Lung (tissue), 11 donors: ENCODE measurements at regions not wholly inside any gene's neighbourhood (a gene's known extent, or its start where the extent isn't known, plus 50 kb on each side); places are given as distances from the start of the nearest gene placed in this dataset.

Experiments used
- ATAC-seq: fragments of 200-7000 bp; cut with Tn5 transposase; one replicate; pipeline ENCODE4 v1.9.1; 2020; ENCODE audit warnings: moderate number of reproducible peaks; ENCODE audit not compliant: insufficient read depth, low FRiP score
- DNase-seq, 3 donors: peaks; one replicate each; pipeline ENCODE4 v3.0.0-alpha.2; 2013 to 2017
- H3K27ac ChIP-seq, 2 donors: one replicate each; pipeline ENCODE4 v1.5.1; 2013; ENCODE audit warnings: mild to moderate bottlenecking in 2 of 2, moderate library complexity in 2 of 2, control low read depth in 1 of 2, inconsistent platforms in 1 of 2, low read depth in 1 of 2, low read length in 1 of 2
- H3K27me3 ChIP-seq, 3 donors: one replicate each; pipeline ENCODE4 v1.5.1; 2013; ENCODE audit warnings: low read length in 2 of 3; ENCODE audit not compliant: control insufficient read depth in 3 of 3, insufficient read depth in 3 of 3
- H3K36me3 ChIP-seq, 4 donors: one replicate each; pipeline ENCODE4 v1.5.1; 2013; ENCODE audit warnings: low read length in 4 of 4, mild to moderate bottlenecking in 1 of 4, moderate library complexity in 1 of 4; ENCODE audit not compliant: control insufficient read depth in 4 of 4, insufficient read depth in 4 of 4
- H3K4me1 ChIP-seq, 5 donors: one replicate each; pipeline ENCODE4 v1.5.1; 2013; ENCODE audit warnings: low read length in 5 of 5, mild to moderate bottlenecking in 2 of 5, moderate library complexity in 1 of 5; ENCODE audit not compliant: control insufficient read depth in 5 of 5, insufficient read depth in 5 of 5
- H3K4me3 ChIP-seq: one replicate; pipeline ENCODE4 v1.5.1; 2013; ENCODE audit warnings: mild to moderate bottlenecking, control low read depth, moderate library complexity
- H3K9ac ChIP-seq, 2 donors: one replicate each; pipeline ENCODE4 v1.5.1; 2013; ENCODE audit warnings: low read length in 2 of 2, control low read depth in 1 of 2; ENCODE audit not compliant: insufficient read depth in 1 of 2
- H3K9me3 ChIP-seq, 4 donors: one replicate each; pipeline ENCODE4 v1.5.1; 2013; ENCODE audit warnings: low read length in 3 of 4, mild to moderate bottlenecking in 1 of 4, moderate library complexity in 1 of 4; ENCODE audit not compliant: control insufficient read depth in 4 of 4, insufficient read depth in 3 of 4
- CTCF ChIP-seq: IDR thresholded peaks from 2 replicates; pipeline ENCODE4 v1.5.1; 2012; ENCODE audit warnings: mild to moderate bottlenecking; ENCODE audit errors: control extremely low read depth, extremely low read depth
- WGBS, 2 donors: extraction: QIAGEN DNeasy Blood & Tissue Kit; methylation state at CpG; one replicate each; pipeline ENCODE4 v1.1.7; 2013; 5-methylcytosine and 5-hydroxymethylcytosine counted together
- donor health status: control.
- donor health status: control.
- donor health status: Bipolar disorder and iron deficiency.
- donor health status: healthy.
- donor health status: DM: yes; HTN: yes; CAD: no.

DNA sequence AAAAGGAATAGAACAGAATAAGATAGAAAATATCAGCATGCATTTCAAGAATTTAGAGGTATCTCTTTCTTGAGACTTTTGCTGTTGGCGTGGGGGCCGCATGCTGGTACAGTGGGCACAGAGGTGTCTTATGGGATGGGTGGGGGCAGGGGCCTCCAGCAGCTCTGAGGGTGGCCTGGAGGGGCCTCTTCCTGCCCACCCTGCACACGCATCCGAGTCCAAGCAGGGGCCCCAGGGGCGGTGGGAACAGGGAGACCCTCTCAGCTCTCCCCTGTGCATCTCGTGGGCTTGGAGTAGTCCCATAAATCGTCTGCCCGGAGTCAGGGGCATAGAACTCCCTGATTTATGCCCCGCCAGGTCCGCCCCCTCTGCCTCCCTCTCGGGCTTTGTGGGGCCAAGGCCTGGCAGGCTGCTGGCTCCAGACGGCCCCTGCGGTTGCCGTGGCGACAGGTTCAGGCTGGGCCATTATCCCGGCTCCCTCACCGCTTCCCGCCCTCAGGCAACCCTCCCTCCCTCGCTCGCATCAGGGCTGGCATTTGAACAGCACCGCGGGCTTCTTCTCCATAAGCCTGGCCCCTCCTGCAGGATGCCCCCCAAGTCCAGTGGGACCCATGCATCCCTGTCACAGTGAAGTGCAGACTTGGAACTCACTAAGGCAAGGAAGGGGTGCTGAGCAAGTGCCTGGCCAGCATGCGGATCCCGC is 133.2 kb upstream of the ZBTB40 start:
- WGBS, 2 donors, result 30 to 36% methylated on average over 24 of the region's 24 CpGs
- H3K9me3 ChIP-seq, result no peaks in the 10 kb centered on the region
- peak; percentile 39 to 51 (median 47) for DNase-seq
- no peak for TF ChIP-seq CTCF
- H3K9ac ChIP-seq, result no peak overlapping the region
- no peaks in the 10 kb centered on the region for H3K36me3 ChIP-seq
- H3K4me3 ChIP-seq, result no peak overlapping the region
- H3K27ac ChIP-seq, result no peak overlapping the region
- ATAC-seq, result no peak
- peaks cover 0 to 4% (median 0%) of the 10 kb centered on the region in 5 donors for H3K4me1 ChIP-seq
- peaks cover 0 to 20% (median 14%) of the 10 kb centered on the region in 3 donors for H3K27me3 ChIP-seq

DNA sequence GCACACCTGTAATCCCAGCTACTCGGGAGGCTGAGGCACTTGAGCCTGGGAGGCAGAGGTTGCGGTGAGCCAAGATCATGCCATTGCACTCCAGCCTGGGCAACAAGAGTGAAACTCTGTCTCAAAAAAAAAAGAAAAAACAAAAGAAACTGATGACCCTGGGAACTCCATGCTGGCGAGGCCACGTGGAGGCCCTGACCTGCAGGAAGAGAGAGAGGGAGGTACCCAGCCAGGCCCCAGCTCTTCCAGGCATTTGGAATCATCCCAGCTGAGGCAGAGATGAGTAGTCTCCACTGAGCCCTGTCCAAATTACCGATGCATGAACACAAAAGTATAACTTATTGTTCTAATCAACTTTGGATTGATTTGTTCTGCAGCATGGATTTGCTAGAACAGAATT is 132.0 kb upstream of the ZBTB40 start:
- Histone ChIP-seq H3K36me3 (no peaks in the 10 kb centered on the region), H3K4me3 (no peak overlapping the region), H3K9ac (no peak overlapping the region), H3K9me3 (no peaks in the 10 kb centered on the region), H3K27ac (no peak overlapping the region), H3K4me1 (peaks cover 0 to 4% (median 0%) of the 10 kb centered on the region in 5 donors), H3K27me3 (peaks cover 0 to 18% (median 14%) of the 10 kb centered on the region in 3 donors)
- ATAC-seq (no peak), DNase-seq (no peak)
- WGBS, 2 donors, result 79 to 88% methylated on average over 5 of the region's 5 CpGs
- TF ChIP-seq CTCF, result no peak

GRCh38 chr1:22320587-22321344 is 130.9 kb upstream of the ZBTB40 start:
- peak overlapping the region in 1 of 2 donors; percentile 30 for H3K9ac ChIP-seq
- WGBS, 2 donors, result 62 to 76% methylated on average over 9 of the region's 9 CpGs
- no peak overlapping the region for H3K4me3 ChIP-seq
- no peaks in the 10 kb centered on the region for H3K9me3 ChIP-seq
- no peak for TF ChIP-seq CTCF
- peaks cover 0 to 18% (median 14%) of the 10 kb centered on the region in 3 donors for H3K27me3 ChIP-seq
- ATAC-seq, result no peak
- no peaks in the 10 kb centered on the region for H3K36me3 ChIP-seq
- no peak for DNase-seq
- no peak overlapping the region for H3K27ac ChIP-seq
- H3K4me1 ChIP-seq, result peaks cover 0 to 4% (median 0%) of the 10 kb centered on the region in 5 donors
